WERI-Rb-1 (cell line): ENCODE measurements at regions not wholly inside any gene's neighbourhood (a gene's known extent, or its start where the extent isn't known, plus 50 kb on each side); places are given as distances from the start of the nearest gene placed in this dataset.

Experiments used
- DNase-seq: peaks from one replicate; pipeline ENCODE4 v3.0.0-alpha.2; 2020
- H3K27ac ChIP-seq: fragments of 250-450 bp; sonication (Bioruptor Pico); 2 replicates; pipeline ENCODE4 v1.5.1; 2020; ENCODE audit warnings: mild to moderate bottlenecking, moderate library complexity
- H3K27me3 ChIP-seq: fragments of 250-450 bp; sonication (Bioruptor Pico); 2 replicates; pipeline ENCODE4 v1.5.1; 2021; ENCODE audit warnings: mild to moderate bottlenecking, low read depth, moderate library complexity; ENCODE audit not compliant: insufficient read depth, severe bottlenecking
- H3K36me3 ChIP-seq: fragments of 250-450 bp; sonication (Bioruptor Pico); 2 replicates; pipeline ENCODE4 v1.5.1; 2020; ENCODE audit warnings: mild to moderate bottlenecking, moderate library complexity
- H3K4me3 ChIP-seq: 2 replicates; pipeline ENCODE4 v1.5.1; 2011; ENCODE audit warnings: low read depth, mild to moderate bottlenecking, control low read depth, low read length
- H3K9me3 ChIP-seq: fragments of 250-450 bp; sonication (Bioruptor Pico); 2 replicates; pipeline ENCODE4 v1.5.1; 2021; ENCODE audit warnings: mild to moderate bottlenecking, moderate library complexity; ENCODE audit not compliant: severe bottlenecking
- CTCF ChIP-seq: IDR thresholded peaks from 2 replicates; pipeline ENCODE4 v1.5.1; 2011; ENCODE audit warnings: low read depth, mild to moderate bottlenecking, control low read depth, inconsistent platforms, low read length

DNA sequence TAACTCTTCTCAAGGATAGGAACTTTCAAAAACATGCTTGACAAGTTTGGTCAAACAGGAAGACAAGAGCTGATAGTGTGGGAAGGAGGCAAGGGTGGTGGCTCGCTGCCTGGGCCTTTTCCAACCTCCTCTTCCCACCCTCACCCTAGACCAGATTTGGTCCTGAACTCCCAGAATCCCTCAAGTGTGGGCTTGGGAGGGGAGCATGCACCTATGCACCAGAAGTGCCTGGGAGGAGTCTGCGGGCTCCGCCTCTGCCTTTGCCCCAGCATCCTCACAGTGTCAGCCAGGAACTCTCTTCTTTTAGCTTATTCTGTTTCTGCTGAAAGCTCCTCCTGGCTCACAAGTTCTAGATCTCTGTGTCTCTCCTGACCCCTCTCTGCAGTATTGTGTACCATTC lies 126.2 kb upstream of the MRPS22 start:
- Histone ChIP-seq H3K27me3 (no peaks in the 10 kb centered on the region), H3K4me3 (no peak overlapping the region), H3K9me3 (no peaks in the 10 kb centered on the region), H3K27ac (no peak overlapping the region), H3K36me3 (no peaks in the 10 kb centered on the region)
- no peak for DNase-seq
- no peak for TF ChIP-seq CTCF

DNA sequence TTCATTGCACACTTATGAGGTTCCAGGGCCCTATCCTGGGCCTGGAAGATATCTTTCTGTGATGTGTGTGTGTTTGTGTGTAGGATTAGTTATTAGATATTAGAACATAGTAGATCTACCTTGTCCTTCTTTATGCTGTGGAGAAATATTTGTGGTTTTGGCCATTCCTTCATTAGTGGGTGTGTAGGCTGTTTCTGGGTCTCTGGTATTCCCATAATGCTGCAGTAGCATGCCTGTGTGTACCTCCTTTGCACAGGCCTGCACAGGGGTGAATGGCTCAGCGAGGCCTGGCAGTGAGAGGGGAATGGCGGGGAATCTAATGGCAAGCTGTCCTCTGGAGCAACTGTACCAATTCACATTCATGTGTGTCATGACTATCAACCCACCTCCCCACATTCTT lies 125.8 kb upstream of the MRPS22 start:
- Histone ChIP-seq H3K9me3 (no peaks in the 10 kb centered on the region), H3K27ac (no peak overlapping the region), H3K4me3 (no peak overlapping the region), H3K36me3 (no peaks in the 10 kb centered on the region), H3K27me3 (no peaks in the 10 kb centered on the region)
- no peak for DNase-seq
- no peak for TF ChIP-seq CTCF

DNA sequence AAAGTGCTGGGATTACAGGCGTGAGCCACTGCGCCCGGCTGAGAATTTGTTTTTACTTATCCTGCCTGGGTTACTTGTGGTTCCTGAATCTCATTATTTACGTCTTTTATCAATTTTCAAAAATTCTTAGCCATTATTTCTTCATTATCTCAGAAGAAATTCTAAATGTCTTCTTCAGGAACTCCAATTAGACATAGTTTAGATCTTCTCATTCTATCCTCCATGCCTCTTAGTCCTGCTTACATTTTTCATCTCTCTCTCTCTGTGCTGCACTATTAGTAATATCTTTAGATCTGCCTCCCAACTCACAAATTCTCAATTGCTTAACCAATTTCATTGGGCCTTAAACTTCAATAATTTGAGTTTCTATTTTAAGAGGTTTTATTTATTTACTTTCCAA lies 124.4 kb upstream of the MRPS22 start:
- no peak overlapping the region for H3K4me3 ChIP-seq
- no peaks in the 10 kb centered on the region for H3K27me3 ChIP-seq
- DNase-seq: no peak
- TF ChIP-seq CTCF: no peak
- no peaks in the 10 kb centered on the region for H3K36me3 ChIP-seq
- no peak overlapping the region for H3K27ac ChIP-seq
- H3K9me3 ChIP-seq: no peaks in the 10 kb centered on the region

- Histone ChIP-seq H3K36me3 (no peaks in the 10 kb centered on the region), H3K4me3 (no peak overlapping the region), H3K27ac (no peak overlapping the region), H3K27me3 (no peaks in the 10 kb centered on the region), H3K9me3 (no peaks in the 10 kb centered on the region)
- no peak for DNase-seq
- TF ChIP-seq CTCF: no peak
Measured at GRCh38 chr3:139222100-139222657, 121.6 kb upstream of the MRPS22 start.

DNA sequence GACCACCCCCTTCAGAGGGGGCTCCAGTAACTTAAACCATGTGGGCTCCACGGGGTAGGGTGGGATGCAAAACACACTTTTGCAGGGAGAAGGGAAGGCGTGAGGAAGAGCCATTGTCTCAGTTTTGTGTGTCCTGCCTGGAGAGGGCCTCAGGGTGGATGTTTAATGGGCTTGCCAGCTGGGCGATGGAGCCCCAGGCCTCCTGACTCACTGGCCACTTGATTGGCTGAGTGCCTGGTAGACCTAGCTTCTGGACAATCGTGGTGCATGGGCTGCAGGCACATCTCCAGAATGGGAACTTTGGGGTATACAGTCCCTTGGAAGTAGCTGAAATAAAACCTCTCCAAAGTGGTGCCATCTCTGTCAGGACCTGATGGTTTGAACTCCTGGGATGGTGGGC lies 118.3 kb upstream of the MRPS22 start:
- DNase-seq: no peak
- H3K9me3 ChIP-seq: no peaks in the 10 kb centered on the region
- H3K4me3 ChIP-seq: no peak overlapping the region
- H3K36me3 ChIP-seq: no peaks in the 10 kb centered on the region
- H3K27me3 ChIP-seq: no peaks in the 10 kb centered on the region
- no peak for TF ChIP-seq CTCF
- no peak overlapping the region for H3K27ac ChIP-seq

GRCh38 chr3:139226731-139227130 lies 117.1 kb upstream of the MRPS22 start:
- Histone ChIP-seq H3K27me3 (no peaks in the 10 kb centered on the region), H3K9me3 (no peaks in the 10 kb centered on the region), H3K27ac (no peak overlapping the region), H3K36me3 (no peaks in the 10 kb centered on the region), H3K4me3 (no peak overlapping the region)
- DNase-seq: no peak
- TF ChIP-seq CTCF: no peak
